HG03064 (cell line): ENCODE measurements at regions not wholly inside any gene's neighbourhood (a gene's known extent, or its start where the extent isn't known, plus 50 kb on each side); places are given as distances from the start of the nearest gene placed in this dataset.

Experiments used
- ATAC-seq: cut with Tn5 transposase; IDR thresholded peaks from one replicate; pipeline ENCODE4 v1.9.1; 2021; ENCODE audit warnings: low read depth; ENCODE audit not compliant: unreplicated experiment

DNA sequence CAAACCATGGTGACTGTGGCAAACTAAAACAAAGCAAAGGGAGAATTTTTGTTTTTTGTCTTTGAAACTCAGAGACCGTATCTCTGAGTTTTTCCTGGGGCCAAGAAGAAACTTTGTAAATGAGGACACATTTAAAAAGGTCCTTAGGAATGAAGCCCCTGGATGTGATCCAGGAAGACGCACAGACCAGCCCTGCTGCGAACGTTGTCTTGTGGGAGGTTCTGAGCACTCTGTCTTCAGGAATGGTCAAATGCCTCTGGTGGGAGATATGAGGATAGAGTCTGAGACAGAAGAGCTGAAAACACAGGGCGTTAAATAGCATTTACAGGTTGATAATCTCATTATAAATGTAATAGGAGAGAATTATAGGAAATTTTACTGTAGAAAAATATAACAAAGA, 893.5 kb upstream of the KLHL29 start:
- no peak for ATAC-seq

DNA sequence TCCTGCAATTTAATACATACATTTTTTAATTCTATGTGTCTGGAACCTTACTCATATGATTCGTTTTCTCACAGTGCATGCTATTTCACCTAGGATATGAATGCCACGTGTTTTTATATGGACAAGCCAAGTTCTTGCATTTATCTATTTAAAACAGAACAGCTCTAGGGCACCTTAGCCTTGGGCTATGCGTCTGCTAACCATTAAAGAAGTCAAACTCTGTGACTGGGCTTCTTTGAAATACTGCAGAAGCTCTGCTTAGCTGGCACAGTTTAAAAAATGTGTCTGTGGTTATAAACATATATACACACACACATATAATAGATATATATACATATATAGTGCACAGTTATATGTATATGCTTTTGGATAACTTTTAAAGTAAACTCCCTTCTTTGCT, 890.8 kb upstream of the KLHL29 start:
- ATAC-seq = no peak

DNA sequence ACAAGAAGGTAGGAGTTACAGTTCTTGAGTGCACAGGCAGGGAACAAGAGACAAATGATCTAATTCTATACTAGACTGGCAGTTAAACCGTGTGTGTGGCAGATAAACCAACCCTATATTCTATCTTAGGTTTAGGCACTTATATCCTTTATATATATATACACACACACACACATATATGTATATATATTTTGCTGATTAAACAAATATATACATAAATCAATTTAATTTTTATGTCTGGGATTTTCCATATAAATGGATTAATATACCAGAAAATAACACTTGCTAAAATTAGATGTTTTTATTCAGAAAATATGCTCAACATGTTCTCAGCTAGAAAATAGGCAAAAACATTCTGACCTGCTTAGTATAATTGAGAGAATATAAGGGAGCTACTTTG, 887.9 kb upstream of the KLHL29 start:
- ATAC-seq = no peak

DNA sequence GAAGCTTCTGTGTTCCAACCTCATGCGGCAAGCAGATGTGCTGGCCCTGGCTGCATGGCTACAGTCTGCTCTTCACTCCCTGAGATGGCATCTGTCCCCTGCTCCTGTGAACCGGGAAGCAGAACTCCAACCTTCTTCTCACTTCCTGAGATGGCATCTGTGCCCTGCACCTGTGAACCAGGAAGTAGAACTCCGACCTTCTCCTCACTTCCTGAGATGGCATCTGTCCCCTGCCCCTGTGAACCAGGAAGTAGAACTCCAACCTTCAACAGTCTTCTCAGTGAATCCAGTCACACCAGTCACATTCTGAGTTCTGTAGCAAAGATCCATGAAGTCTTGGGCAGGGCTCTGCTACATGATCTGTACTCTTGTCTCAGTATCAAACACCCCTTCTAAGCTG, 887.2 kb upstream of the KLHL29 start:
- ATAC-seq = no peak

- ATAC-seq = no peak
These were observed 885.7 kb upstream of the KLHL29 start for GRCh38 chr2:22499082-22499839.

GRCh38 chr2:22500555-22500935, 884.4 kb upstream of the KLHL29 start:
- no peak for ATAC-seq

DNA sequence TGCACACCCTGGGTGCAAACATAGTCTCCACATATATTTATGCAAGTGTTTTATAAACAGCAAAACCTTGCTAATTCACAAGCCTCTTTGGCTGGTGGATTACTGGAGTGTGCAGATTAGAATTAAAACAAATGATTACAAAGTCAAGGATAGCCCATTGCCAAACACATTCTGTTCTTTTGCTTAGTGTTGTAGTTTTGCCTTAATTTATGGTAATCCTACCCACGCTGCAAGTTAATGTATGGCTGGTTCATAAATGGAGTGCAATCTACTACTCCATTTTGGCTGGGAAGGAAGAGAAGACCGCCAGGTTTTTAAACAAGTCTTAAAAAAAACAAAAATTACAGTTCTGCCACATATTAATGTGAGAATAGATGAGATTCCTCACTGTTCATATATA, 883.1 kb upstream of the KLHL29 start:
- no peak for ATAC-seq

- ATAC-seq = no peak
These were observed 871.4 kb upstream of the KLHL29 start for GRCh38 chr2:22513563-22513962.

DNA sequence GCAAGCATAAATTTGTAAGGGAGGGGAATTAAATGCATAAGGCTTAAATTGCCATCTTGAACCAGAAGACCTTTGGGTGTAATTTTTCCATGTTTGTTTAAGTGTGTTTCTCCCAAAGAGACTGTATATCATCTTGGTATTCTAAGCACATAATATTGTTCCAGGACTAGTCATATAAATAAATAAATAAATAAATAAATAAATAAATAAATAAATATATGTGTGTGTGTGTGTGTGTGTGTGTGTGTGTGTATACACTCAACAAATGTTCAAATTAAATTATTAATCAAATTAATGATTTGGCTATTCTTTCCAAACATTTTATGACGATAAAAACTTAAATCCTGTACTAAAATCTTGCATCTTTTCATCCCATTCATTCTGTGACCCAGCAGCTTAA, 867.8 kb upstream of the KLHL29 start:
- no peak for ATAC-seq

GRCh38 chr2:22518641-22519040, 866.3 kb upstream of the KLHL29 start:
- ATAC-seq = no peak

DNA sequence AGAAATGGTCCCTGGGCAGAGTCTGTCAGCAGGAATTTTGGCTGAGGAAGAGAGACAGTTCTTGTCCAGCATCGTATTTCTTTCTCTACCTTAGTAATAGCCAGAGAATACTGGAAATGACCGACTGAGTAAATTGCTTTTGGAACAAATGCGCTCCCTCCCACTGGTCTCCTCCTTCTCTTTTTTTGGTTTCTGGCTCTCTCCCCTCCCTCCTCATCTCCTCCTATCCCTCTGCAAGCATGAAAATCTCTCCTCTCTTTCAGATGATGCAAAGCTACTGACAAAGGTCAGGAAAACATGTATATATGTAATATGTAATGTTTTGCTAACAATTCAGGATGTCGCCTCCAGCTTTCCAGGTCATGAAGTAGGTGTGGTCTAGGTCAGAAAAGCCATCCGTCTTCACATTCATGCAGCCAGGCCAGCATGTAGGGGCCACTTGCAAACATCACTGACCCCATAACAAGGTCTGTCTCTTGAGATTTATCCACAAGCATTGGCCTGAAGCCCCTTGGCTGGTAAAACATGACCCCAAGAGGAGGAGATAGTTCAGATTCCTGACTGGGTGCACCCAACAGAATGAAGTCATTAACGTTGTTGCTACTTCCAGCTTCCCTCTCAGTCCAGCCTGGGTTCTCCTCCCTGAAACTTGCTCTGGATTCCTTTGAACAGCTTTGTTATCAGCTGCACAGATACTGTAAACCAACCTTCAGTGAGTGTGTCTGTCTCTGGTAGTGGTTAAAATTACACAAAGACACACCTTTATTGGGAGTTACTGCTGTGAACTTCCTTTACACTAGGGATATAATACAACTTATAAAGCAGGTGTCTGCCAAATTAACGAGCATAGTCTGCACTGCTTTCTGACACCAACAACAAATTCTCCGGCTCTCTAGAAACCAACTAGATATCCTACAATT, 864.4 kb upstream of the KLHL29 start:
- ATAC-seq = no peak

DNA sequence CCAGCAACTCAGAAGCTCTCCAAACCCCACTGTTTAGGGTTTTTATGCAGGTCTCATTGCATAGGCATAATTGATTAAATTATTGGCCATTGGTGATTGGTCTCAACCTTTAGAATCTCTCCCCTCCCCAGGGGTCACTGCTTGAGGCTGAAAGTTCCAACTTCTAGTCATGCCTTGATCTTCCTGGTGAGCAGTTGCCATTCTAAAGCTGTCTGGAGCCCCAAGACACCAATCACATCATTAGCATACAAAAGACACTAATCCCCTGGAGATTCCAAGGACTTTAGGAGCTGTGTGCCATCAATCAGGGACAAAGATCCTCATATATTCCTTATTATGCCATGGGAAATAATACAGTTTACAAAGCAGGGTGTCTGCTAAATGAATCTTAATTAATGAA, 863.4 kb upstream of the KLHL29 start:
- no peak for ATAC-seq

- no peak for ATAC-seq
These were observed 859.3 kb upstream of the KLHL29 start for GRCh38 chr2:22525681-22526080.

- no peak for ATAC-seq
These were observed 854.8 kb upstream of the KLHL29 start for GRCh38 chr2:22530131-22530530.

DNA sequence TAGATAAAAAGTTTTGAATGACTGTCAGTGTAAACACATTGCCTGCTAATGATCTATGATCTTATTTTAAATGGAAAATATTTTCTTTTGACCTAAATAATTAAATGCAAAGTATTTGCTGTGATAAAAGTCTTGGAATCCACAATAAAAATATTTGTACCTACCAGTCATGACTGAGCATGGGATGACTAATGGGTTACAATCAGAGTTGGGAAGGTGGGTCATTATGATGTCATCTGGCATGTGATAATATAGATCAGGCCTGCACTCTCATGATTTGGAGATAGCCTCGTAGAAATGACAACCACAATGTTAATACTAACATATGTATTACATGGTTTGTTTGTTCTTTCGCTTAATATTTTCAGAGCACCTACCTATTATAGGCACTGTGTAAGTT, 848.8 kb upstream of the KLHL29 start:
- no peak for ATAC-seq

DNA sequence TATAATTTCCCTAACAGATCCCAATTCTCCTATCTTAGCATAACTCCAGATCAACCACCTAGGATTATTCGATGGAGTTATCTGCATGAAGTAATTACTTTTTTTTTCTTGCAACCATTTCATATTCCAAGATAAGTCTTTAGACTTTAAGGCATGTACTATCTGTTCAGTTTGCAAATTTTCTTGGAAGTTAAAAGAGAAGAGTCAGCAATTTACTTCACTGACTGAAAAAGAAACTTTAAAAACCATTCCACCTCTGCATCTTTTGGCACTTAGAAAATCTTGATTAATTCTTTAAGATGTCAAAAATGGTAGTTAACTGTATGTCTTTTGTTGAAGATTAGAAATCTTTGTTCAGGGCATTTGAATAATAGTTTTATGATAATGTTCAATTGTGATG, 830.5 kb upstream of the KLHL29 start:
- no peak for ATAC-seq

- ATAC-seq = no peak
These were observed 827.6 kb upstream of the KLHL29 start for GRCh38 chr2:22557406-22557805.

DNA sequence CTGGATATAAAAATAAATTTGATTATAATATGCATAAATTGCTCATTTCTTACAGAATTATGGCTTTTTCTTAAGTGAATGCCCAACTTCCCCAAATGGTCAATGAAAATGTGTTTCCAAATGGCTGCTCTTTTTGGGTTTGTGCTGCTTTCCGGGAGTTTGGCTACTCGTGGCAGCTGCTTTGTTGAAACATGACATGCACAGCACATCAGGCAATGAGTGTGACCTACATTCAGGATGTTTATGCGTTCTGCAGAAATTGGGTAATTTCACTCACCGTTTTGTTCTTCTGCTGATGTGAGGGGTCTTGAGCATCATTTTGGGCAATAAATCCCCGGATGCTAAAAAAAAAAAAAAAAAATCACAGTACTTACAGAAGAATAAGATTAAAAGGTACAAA, 825.0 kb upstream of the KLHL29 start:
- ATAC-seq = no peak

DNA sequence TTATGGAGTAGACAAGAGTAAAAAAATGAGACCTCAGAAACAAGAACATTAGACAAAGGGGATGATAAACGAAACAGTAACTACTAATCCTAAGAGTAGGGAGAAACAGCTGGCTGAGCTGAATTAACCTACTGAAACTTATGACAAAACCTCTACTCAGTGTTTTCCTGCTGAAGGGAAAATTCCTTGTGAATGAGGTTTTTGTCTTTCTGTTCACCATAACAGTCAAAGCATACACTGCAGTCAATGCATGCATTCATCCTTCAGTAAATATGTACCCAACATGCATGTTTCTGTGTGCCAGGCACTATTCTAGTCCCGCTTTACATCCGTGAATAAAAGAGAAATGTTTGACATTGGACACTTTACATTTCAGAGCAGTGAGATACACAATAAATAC, 805.6 kb upstream of the KLHL29 start:
- ATAC-seq = no peak

DNA sequence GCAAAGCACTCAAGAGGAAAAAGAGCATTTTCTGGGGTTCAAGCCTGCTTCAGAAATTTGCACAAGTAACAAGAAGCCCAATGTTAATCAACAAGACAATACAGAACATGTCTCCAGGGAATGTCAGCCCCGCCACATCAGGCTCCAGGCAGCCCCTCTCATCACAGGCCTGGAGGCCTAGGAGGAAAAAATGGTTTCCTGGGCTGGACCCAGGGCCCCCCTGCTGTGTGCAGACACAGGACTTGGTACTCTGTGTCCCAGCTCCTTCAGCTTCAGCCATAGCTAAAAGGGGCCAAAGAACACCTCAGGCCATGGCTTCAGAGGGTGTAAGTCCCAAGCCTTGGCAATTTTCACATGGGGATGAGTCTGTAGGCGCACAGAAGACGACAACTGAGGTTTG, 802.9 kb upstream of the KLHL29 start:
- ATAC-seq = no peak

GRCh38 chr2:22596306-22596705, 788.7 kb upstream of the KLHL29 start:
- no peak for ATAC-seq

DNA sequence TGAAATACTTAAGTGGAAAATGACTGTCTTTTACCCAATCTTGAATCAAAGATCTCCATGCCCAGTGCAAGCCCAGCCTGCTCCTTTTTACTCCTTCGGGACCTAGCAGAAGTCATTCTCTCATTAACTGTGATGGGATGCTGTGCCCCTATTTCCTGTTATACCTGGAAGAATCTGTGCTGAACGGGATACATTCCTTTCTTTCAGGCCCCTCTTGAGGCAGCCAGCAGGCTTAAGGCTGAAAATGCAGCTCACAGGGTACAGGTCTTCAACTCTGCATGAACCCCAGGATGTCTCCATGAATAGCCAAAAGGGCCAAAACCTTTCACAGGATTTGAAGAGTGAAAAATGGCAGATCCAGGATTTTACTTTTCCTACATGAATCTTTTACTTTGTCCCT, 784.8 kb upstream of the KLHL29 start:
- no peak for ATAC-seq
